Hepatic stellate cell (primary cell): ENCODE measurements at regions not wholly inside any gene's neighbourhood (a gene's known extent, or its start where the extent isn't known, plus 50 kb on each side); places are given as distances from the start of the nearest gene placed in this dataset.

Source experiments
- DNase-seq: peaks from one replicate; pipeline ENCODE4 v3.0.0; 2011; ENCODE audit warnings: low spot score

GRCh38 chr1:115413621-115414020 lies 75.6 kb upstream of the NGF start:
- no peak for DNase-seq

DNA sequence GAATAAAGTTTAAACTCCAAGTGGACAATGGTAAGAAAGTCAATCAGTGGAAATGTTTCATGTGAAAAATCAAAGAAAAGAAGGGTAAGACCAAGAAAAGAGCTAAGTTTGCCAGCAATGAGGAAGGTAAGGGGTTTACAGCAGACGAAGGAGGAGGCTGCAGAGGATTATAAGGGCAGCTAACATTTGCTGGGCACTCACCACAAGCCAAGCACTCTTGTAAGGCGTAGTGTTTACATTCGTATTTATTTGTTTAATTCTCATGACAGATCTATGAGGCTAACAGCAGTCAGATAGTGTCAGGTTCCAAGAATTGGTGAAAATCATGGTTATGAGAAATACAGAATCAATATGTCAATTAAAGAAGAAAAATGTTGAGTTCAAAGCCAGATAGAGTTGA lies 75.2 kb upstream of the NGF start:
- no peak for DNase-seq

- no peak for DNase-seq
Measured at GRCh38 chr1:115412733-115413132, 74.7 kb upstream of the NGF start.

DNA sequence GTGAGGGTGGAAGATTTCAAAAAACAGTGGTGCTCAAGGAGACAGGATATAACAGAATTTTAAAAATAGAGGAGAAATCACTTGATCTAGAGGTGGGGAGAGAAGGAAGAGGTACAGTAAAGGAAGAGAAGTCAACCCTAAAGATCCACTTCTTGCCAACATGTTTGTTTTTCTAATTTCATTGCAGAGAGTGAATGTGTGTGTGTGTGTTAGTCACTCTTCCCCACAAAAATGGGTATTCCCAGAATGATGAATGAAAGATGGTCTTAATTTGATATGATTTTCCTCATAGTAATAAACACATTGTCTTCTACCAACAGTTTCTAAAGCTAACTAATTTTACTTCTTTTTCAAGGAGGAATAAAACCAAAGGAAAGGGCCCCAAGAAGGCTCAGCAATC lies 74.2 kb upstream of the NGF start:
- DNase-seq: no peak

GRCh38 chr1:115411371-115412063 lies 73.5 kb upstream of the NGF start:
- DNase-seq: no peak

DNA sequence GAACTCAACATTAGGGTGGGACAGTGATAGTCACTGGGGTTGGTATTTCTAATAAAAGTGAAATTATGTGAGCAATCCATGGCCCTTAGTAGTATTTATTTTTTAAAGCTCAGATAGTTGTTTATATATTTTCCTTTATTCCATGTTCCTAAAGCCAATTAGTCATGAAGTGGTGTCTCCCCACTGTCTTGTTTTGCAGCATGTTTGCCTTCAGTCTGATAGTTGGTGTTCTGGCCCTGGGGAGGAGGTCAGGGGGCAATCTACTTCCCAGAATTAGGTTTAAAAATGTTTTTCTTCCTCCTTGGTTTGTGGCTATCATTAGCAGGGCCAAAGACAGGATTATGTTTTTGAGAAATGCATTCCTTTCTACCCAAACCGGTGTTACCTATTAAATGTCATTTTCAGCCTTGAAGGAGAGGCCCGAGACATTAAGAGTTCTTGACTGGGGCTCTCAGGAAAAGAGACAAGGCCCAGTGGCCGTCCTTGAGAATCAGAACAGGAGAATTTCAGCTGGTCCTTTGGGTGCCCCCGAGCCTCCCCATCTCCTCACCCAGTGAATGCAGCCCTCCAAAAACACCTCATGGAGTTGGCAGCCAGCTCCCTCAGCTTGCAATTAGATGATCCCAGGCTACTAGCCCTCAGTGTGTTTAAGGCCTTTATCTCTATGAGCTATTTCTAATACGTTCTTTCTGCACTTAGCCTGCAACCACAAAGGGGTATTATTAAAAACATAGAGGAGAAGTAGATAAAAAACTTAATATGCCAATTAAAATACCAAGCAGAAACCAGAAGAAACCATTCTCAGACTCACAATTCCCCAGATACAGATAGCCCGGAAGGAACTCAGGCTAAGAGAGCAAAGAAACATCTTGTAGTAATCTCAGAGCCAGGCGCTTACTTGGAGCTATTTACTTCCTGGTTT lies 71.3 kb upstream of the NGF start:
- DNase-seq: no peak

DNA sequence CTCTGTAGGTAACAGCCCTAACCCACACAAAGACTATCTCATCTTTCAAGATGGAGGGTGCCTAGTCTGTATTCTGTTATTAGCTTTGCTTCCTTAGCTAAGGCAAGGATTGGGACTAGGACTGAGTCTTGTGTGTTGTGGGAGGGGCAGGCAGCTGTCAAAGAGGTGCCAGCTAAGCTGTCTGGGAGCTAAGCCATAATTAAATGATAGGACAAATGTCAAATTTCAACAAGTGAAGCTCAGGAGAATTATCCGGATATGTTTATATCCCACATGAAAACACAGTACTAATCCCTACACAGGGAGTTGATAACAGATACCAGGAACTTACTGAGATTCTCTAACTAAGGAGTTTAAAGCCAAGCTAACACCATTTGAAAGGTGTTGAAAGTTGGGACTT lies 70.5 kb upstream of the NGF start:
- DNase-seq: no peak

DNA sequence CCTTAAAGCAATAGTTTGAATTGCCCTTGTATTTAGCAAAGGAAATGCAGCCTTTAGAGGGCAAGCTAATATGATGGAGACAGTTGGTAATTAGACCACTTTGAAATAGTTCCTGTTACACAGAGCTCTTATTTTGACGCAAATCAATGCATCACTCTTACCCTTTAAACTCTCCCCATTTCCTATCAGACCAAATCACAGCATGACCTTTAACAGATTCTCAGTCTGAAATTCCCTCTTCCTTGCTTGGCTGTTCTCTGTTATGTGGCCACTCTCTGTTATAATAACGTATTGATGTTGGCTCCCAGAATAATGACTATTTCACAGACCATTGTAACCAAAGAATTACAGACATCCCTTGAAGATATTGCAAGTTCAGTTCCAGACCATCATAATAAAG lies 66.9 kb upstream of the NGF start:
- no peak for DNase-seq

DNA sequence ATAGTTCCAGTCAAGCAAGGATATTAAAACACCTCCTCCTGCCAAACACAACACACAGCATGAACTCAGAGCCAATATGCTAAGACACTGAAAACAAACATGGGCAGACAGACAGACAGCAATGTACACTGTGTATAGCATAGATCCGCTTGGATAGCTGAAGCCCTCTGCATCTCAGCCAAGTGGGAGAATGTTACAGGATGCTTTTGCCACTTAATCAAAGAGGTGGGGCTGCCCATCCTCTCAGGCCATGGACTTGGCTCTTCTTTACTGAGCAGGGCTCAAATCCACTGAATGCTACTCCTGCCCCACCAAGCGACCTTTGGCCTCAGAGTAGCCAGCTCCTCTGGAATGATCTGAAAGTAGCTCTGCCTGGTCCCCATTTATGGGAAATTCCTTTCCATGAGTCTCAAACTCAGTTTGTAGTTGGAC lies 64.7 kb upstream of the NGF start:
- no peak for DNase-seq

- DNase-seq: no peak
Measured at GRCh38 chr1:115401676-115402075, 63.6 kb upstream of the NGF start.

GRCh38 chr1:115400891-115401290 lies 62.8 kb upstream of the NGF start:
- no peak for DNase-seq

DNA sequence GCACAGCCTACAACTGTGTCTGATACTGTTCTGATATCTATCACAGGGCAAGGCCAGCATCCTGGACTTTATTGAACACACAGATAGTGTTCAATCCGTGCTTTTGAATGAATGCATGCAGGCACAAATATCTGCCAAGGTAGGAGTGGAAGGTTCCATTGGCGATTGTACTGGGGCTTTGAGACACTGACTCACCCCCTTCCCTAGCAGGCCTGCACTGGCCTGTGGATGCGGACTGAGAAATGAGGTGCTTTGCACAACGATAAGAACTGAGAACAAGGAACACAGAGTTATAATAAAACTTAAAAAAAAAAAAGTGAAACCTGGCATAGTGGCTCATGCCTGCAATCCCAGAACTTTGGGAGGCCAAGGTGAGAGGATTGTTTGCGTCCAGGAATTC lies 62.4 kb upstream of the NGF start:
- no peak for DNase-seq

DNA sequence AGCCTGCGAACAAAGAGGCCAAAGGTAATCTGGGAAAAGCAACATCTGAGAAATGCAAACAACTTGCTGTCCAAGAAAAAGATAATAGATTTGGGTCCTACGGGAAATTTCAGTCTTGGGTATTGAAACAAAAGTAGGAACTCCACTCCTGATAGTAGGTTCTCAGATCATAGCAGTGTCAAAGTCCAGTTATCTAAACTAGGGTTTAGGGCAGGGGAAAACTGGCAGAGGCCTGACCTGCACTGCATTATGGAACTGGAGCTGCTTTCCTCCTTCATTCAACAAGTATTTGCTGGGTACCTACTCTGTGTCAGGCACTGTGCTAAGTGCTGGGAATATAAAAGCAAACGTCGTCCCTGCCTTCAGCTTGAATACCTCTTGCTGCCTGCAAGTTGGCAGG lies 60.7 kb upstream of the NGF start:
- DNase-seq: no peak
